WTC11 (cell line): ENCODE measurements at regions not wholly inside any gene's neighbourhood (a gene's known extent, or its start where the extent isn't known, plus 50 kb on each side); places are given as distances from the start of the nearest gene placed in this dataset.

Experiments used
- ATAC-seq: fragments of 200-7000 bp; cut with Tn5 transposase; 2 replicates; pipeline ENCODE4 v1.10.0; 2021; ENCODE audit warnings: mild to moderate bottlenecking, moderate library complexity
- CTCF ChIA-PET: fragments of 300-600 bp; sonication (Branson Sonifier 250); formaldehyde crosslinking; loops from one replicate; lab custom pipeline; 2021; ENCODE audit warnings: antibody characterized with exemption; lab: Charles Lee
- POLR2A ChIA-PET: fragments of 350-600 bp; sonication (Branson Sonifier 250); formaldehyde crosslinking; loops from one replicate; lab custom pipeline; 2021; ENCODE audit warnings: antibody characterized with exemption; lab: Charles Lee
- DNase-seq: peaks from one replicate; pipeline ENCODE4 v3.0.0; 2021; ENCODE audit warnings: low spot score
- H3K27ac Mint-ChIP-seq: 2 replicates; pipeline ENCODE4 v1.8.0; 2021; ENCODE audit warnings: mixed read lengths
- H3K27me3 Mint-ChIP-seq: 2 replicates; pipeline ENCODE4 v1.8.0; 2021; ENCODE audit warnings: low read depth, mild to moderate bottlenecking, moderate library complexity, mixed read lengths
- H3K36me3 Mint-ChIP-seq: 2 replicates; pipeline ENCODE4 v1.8.0; 2021; ENCODE audit warnings: mixed read lengths
- H3K4me1 Mint-ChIP-seq: 2 replicates; pipeline ENCODE4 v1.8.0; 2022; ENCODE audit warnings: mixed read lengths
- H3K4me3 Mint-ChIP-seq: 2 replicates; pipeline ENCODE4 v1.8.0; 2021; ENCODE audit warnings: mild to moderate bottlenecking, moderate library complexity, mixed read lengths
- H3K9me3 Mint-ChIP-seq: 2 replicates; pipeline ENCODE4 v1.8.0; 2021; ENCODE audit warnings: mixed read lengths
- MXD4 ChIP-seq: fragments of 250-450 bp; sonication (Bioruptor Pico); IDR thresholded peaks from 2 replicates; pipeline ENCODE4 v1.8.0; 2021; ENCODE audit warnings: mild to moderate bottlenecking, moderate library complexity, borderline replicate concordance
- MYBL2 ChIP-seq: sonication (generic); formaldehyde crosslinking; IDR thresholded peaks from 2 replicates; pipeline ENCODE4 v1.8.1; 2023; ENCODE audit warnings: mild to moderate bottlenecking, moderate library complexity, missing genetic modification reagents
- NFE2L1 ChIP-seq: sonication (generic); formaldehyde crosslinking; IDR thresholded peaks from 2 replicates; pipeline ENCODE4 v1.8.1; 2023; ENCODE audit warnings: missing genetic modification reagents
- NR2C2 ChIP-seq: sonication (generic); formaldehyde crosslinking; IDR thresholded peaks from 2 replicates; pipeline ENCODE4 v1.8.0; 2022; ENCODE audit warnings: mild to moderate bottlenecking, missing genetic modification reagents
- PRRX2 ChIP-seq: fragments of 250-450 bp; sonication (Bioruptor Pico); IDR thresholded peaks from 2 replicates; pipeline ENCODE4 v1.8.0; 2021; ENCODE audit warnings: mild to moderate bottlenecking
- RORB ChIP-seq: fragments of 250-450 bp; sonication (Bioruptor Pico); IDR thresholded peaks from 2 replicates; pipeline ENCODE4 v1.9.0; 2021; ENCODE audit warnings: mild to moderate bottlenecking
- SMAD3 ChIP-seq: sonication (generic); formaldehyde crosslinking; IDR thresholded peaks from 2 replicates; pipeline ENCODE4 v1.8.0; 2022; ENCODE audit warnings: missing genetic modification reagents, mild to moderate bottlenecking, borderline replicate concordance
- SP1 ChIP-seq: sonication (generic); formaldehyde crosslinking; conservative IDR thresholded peaks from 2 replicates; pipeline ENCODE4 v1.8.1; 2022; ENCODE audit warnings: missing genetic modification reagents
- TCF7 ChIP-seq: sonication (generic); formaldehyde crosslinking; IDR thresholded peaks from 2 replicates; pipeline ENCODE4 v1.8.0; 2022; ENCODE audit warnings: mild to moderate bottlenecking, low read depth, missing genetic modification reagents, moderate library complexity
- TEAD4 ChIP-seq: sonication (generic); formaldehyde crosslinking; IDR thresholded peaks from 2 replicates; pipeline ENCODE4 v1.8.0; 2022; ENCODE audit warnings: mild to moderate bottlenecking, missing genetic modification reagents
- TP53 ChIP-seq: sonication (generic); formaldehyde crosslinking; IDR thresholded peaks from 2 replicates; pipeline ENCODE4 v1.8.1; 2023; ENCODE audit warnings: mild to moderate bottlenecking, missing genetic modification reagents
- ZBTB21 ChIP-seq: sonication (generic); formaldehyde crosslinking; IDR thresholded peaks from 2 replicates; pipeline ENCODE4 v1.8.1; 2023; ENCODE audit warnings: mild to moderate bottlenecking, missing genetic modification reagents, borderline replicate concordance
- TF ChIP-seq, protein P1 (sequence below): sonication (generic); formaldehyde crosslinking; conservative IDR thresholded peaks from 2 replicates; pipeline ENCODE4 v1.8.1; 2023; ENCODE audit warnings: mild to moderate bottlenecking, low read depth, missing genetic modification reagents, moderate library complexity
- TF ChIP-seq, protein P2 (sequence below): fragments of 250-450 bp; sonication (Bioruptor Pico); IDR thresholded peaks from 2 replicates; pipeline ENCODE4 v1.9.0; 2021; ENCODE audit warnings: mild to moderate bottlenecking, borderline replicate concordance
- TF ChIP-seq, protein P3 (sequence below): sonication (generic); formaldehyde crosslinking; IDR thresholded peaks from 2 replicates; pipeline ENCODE4 v1.8.0; 2022; ENCODE audit warnings: mild to moderate bottlenecking, missing genetic modification reagents
- TF ChIP-seq, protein P4 (sequence below): sonication (generic); formaldehyde crosslinking; IDR thresholded peaks from 2 replicates; pipeline ENCODE4 v1.8.1; 2023; ENCODE audit warnings: mild to moderate bottlenecking, missing genetic modification reagents, moderate library complexity
- TF ChIP-seq, protein P5 (sequence below): sonication (generic); formaldehyde crosslinking; IDR thresholded peaks from 2 replicates; pipeline ENCODE4 v1.8.1; 2022; ENCODE audit warnings: low read depth, mild to moderate bottlenecking, moderate library complexity, missing genetic modification reagents, borderline replicate concordance
- TF ChIP-seq, protein P6 (sequence below): sonication (generic); formaldehyde crosslinking; IDR thresholded peaks from 2 replicates; pipeline ENCODE4 v1.8.1; 2022; ENCODE audit warnings: mild to moderate bottlenecking, moderate library complexity, missing genetic modification reagents

DNA sequence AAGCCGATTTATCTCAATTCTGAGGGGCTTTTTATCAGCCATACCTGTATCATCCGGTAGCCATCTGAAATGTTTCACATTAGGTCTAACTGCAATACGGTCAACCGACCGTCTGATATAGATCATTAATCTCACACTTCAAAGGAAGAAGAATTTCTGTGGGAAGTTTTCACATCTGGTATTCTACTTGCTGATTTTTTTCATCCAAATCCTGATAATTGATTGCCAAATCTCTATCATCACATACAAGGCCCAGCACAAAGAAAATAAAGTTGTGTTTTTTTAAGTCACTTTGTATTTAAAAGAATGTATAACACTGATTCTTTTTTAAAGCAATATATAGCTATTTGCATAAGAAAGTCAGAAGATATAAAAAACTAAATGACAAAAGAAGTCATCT lies 132.3 kb downstream of the DKK1 start (continued):
- TF ChIP-seq MYBL2 (CRISPR knock-in tag) (no peak), MXD4 (CRISPR knock-in tag) (no peak), TP53 (CRISPR knock-in tag) (no peak), NFE2L1 (CRISPR knock-in tag) (no peak), PRRX2 (CRISPR knock-in tag) (no peak)

DNA sequence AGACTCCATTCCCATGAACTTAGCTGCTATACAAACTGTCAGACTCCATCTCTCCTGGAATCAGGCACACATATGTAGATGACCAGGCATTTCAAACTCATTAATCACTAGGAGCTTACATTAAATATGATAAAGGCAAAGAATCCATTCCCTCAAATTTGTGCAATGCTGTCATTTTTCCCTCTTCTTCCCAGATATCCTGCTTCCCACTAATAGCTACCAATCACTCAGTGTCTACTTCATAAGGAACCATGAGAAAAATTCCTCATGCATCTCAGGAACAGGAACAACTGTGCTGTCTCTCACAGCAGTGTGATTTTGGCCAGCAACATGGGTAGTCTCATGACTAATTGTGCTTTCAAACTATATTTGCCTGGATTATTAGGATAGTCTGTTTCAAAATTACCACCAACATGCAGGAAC lies 133.9 kb downstream of the DKK1 start:
- peaks cover 19% of the 10 kb centered on the region for H3K27me3 Mint-ChIP-seq
- H3K4me1 Mint-ChIP-seq = peaks cover 18% of the 10 kb centered on the region
- H3K36me3 Mint-ChIP-seq = no peaks in the 10 kb centered on the region
- DNase-seq (no peak), ATAC-seq (no peak)
- ChIA-PET POLR2A (no interaction called here), CTCF (interaction anchor here (1.2 kb wide), 1 partner anchor 140 kb away, joined by 4 read pairs; no protein-coding TSS in a partner anchor)
- no peak overlapping the region for H3K4me3 Mint-ChIP-seq
- H3K9me3 Mint-ChIP-seq = no peaks in the 10 kb centered on the region
- H3K27ac Mint-ChIP-seq = no peak overlapping the region
- TF ChIP-seq, protein P1, sequence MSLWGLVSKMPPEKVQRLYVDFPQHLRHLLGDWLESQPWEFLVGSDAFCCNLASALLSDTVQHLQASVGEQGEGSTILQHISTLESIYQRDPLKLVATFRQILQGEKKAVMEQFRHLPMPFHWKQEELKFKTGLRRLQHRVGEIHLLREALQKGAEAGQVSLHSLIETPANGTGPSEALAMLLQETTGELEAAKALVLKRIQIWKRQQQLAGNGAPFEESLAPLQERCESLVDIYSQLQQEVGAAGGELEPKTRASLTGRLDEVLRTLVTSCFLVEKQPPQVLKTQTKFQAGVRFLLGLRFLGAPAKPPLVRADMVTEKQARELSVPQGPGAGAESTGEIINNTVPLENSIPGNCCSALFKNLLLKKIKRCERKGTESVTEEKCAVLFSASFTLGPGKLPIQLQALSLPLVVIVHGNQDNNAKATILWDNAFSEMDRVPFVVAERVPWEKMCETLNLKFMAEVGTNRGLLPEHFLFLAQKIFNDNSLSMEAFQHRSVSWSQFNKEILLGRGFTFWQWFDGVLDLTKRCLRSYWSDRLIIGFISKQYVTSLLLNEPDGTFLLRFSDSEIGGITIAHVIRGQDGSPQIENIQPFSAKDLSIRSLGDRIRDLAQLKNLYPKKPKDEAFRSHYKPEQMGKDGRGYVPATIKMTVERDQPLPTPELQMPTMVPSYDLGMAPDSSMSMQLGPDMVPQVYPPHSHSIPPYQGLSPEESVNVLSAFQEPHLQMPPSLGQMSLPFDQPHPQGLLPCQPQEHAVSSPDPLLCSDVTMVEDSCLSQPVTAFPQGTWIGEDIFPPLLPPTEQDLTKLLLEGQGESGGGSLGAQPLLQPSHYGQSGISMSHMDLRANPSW (CRISPR knock-in tag) = no peak
- TF ChIP-seq TEAD4 (CRISPR knock-in tag) (no peak), SMAD3 (no peak), SP1 (CRISPR knock-in tag) (no peak), TCF7 (CRISPR knock-in tag) (no peak), NR2C2 (CRISPR knock-in tag) (no peak), RORB (no peak), ZBTB21 (no peak)
- TF ChIP-seq, protein P2, sequence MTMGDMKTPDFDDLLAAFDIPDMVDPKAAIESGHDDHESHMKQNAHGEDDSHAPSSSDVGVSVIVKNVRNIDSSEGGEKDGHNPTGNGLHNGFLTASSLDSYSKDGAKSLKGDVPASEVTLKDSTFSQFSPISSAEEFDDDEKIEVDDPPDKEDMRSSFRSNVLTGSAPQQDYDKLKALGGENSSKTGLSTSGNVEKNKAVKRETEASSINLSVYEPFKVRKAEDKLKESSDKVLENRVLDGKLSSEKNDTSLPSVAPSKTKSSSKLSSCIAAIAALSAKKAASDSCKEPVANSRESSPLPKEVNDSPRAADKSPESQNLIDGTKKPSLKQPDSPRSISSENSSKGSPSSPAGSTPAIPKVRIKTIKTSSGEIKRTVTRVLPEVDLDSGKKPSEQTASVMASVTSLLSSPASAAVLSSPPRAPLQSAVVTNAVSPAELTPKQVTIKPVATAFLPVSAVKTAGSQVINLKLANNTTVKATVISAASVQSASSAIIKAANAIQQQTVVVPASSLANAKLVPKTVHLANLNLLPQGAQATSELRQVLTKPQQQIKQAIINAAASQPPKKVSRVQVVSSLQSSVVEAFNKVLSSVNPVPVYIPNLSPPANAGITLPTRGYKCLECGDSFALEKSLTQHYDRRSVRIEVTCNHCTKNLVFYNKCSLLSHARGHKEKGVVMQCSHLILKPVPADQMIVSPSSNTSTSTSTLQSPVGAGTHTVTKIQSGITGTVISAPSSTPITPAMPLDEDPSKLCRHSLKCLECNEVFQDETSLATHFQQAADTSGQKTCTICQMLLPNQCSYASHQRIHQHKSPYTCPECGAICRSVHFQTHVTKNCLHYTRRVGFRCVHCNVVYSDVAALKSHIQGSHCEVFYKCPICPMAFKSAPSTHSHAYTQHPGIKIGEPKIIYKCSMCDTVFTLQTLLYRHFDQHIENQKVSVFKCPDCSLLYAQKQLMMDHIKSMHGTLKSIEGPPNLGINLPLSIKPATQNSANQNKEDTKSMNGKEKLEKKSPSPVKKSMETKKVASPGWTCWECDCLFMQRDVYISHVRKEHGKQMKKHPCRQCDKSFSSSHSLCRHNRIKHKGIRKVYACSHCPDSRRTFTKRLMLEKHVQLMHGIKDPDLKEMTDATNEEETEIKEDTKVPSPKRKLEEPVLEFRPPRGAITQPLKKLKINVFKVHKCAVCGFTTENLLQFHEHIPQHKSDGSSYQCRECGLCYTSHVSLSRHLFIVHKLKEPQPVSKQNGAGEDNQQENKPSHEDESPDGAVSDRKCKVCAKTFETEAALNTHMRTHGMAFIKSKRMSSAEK (CRISPR knock-in tag) = no peak
- TF ChIP-seq, protein P3, sequence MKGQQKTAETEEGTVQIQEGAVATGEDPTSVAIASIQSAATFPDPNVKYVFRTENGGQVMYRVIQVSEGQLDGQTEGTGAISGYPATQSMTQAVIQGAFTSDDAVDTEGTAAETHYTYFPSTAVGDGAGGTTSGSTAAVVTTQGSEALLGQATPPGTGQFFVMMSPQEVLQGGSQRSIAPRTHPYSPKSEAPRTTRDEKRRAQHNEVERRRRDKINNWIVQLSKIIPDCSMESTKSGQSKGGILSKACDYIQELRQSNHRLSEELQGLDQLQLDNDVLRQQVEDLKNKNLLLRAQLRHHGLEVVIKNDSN (CRISPR knock-in tag) = no peak
- TF ChIP-seq, protein P4, sequence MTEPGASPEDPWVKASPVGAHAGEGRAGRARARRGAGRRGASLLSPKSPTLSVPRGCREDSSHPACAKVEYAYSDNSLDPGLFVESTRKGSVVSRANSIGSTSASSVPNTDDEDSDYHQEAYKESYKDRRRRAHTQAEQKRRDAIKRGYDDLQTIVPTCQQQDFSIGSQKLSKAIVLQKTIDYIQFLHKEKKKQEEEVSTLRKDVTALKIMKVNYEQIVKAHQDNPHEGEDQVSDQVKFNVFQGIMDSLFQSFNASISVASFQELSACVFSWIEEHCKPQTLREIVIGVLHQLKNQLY = no peak
- TF ChIP-seq, protein P5, sequence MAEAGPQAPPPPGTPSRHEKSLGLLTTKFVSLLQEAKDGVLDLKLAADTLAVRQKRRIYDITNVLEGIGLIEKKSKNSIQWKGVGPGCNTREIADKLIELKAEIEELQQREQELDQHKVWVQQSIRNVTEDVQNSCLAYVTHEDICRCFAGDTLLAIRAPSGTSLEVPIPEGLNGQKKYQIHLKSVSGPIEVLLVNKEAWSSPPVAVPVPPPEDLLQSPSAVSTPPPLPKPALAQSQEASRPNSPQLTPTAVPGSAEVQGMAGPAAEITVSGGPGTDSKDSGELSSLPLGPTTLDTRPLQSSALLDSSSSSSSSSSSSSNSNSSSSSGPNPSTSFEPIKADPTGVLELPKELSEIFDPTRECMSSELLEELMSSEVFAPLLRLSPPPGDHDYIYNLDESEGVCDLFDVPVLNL (CRISPR knock-in tag) = no peak
- TF ChIP-seq, protein P6, sequence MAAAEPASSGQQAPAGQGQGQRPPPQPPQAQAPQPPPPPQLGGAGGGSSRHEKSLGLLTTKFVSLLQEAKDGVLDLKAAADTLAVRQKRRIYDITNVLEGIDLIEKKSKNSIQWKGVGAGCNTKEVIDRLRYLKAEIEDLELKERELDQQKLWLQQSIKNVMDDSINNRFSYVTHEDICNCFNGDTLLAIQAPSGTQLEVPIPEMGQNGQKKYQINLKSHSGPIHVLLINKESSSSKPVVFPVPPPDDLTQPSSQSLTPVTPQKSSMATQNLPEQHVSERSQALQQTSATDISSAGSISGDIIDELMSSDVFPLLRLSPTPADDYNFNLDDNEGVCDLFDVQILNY (CRISPR knock-in tag) = no peak
